GM12878 (cell line): ENCODE measurements at regions not wholly inside any gene's neighbourhood (a gene's known extent, or its start where the extent isn't known, plus 50 kb on each side); places are given as distances from the start of the nearest gene placed in this dataset.

ENCODE experiments used
- ATAC-seq: fragments of 200-7000 bp; cut with Tn5 transposase; 3 replicates; pipeline ENCODE4 v1.9.1; 2020; ENCODE audit warnings: mild to moderate bottlenecking, moderate library complexity
- BruUV-seq: library from RNA; stranded (reverse); fragments of 400-500 nt; replicated peaks from 2 replicates; lab custom pipeline; 2021; lab: Mats Ljungman, UMichigan
- CTCF ChIA-PET: fragments of 300-600 bp; sonication (Branson Sonifier 250); formaldehyde crosslinking; extraction: SDS; loops from one replicate; lab custom pipeline; 2021; ENCODE audit warnings: inconsistent platforms; lab: Yijun Ruan, JAX
- POLR2A ChIA-PET: fragments of 350-600 bp; formaldehyde crosslinking; extraction: SDS; loops from one replicate; lab custom pipeline; 2021; ENCODE audit warnings: inconsistent platforms; lab: Charles Lee
- RAD21 ChIA-PET: fragments of 300-600 bp; sonication (Branson Sonifier 250); formaldehyde crosslinking; loops from one replicate; lab custom pipeline; 2023; ENCODE audit warnings: antibody characterized with exemption; ENCODE audit not compliant: unreplicated experiment; lab: Charles Lee
- SMC1A ChIA-PET: fragments of 300-600 bp; sonication (Branson Sonifier 250); formaldehyde crosslinking; loops from one replicate; lab custom pipeline; 2023; ENCODE audit not compliant: unreplicated experiment, uncharacterized antibody; lab: Charles Lee
- DNase-seq: peaks from one replicate; pipeline ENCODE4 v3.0.0-alpha.2; 2011; ENCODE audit warnings: low read depth, low spot score
- FAIRE-seq: peaks from 3 replicates; lab custom pipeline; 2011; peaks lifted over from hg19 to GRCh38; lab: Jason Lieb, UNC
- H2AFZ ChIP-seq: 2 replicates; pipeline ENCODE4 v1.6.0; 2011; ENCODE audit warnings: low read depth, low read length, control low read depth; ENCODE audit not compliant: control insufficient read depth
- H3K27ac ChIP-seq: 2 replicates; pipeline ENCODE4 v1.5.1; 2011; ENCODE audit warnings: control low read depth; ENCODE audit not compliant: control insufficient read depth, insufficient read depth
- H3K27me3 ChIP-seq, 2 experiments: replicated peaks in 1 of 2; 2 replicates each; pipeline versions ENCODE4 v1.6.0 to v1.6.1; 2011; ENCODE audit warnings: low read length in 1 of 2; ENCODE audit not compliant: control insufficient read depth in 2 of 2, insufficient read depth in 2 of 2
- H3K36me3 ChIP-seq, 2 experiments: 2 replicates each; pipeline ENCODE4 v1.5.1; 2011; ENCODE audit warnings: low read length in 1 of 2; ENCODE audit not compliant: control insufficient read depth in 2 of 2, insufficient read depth in 2 of 2
- H3K4me1 ChIP-seq: 2 replicates; pipeline ENCODE4 v1.6.1; 2011; ENCODE audit warnings: mild to moderate bottlenecking, low read length, moderate library complexity, mixed read lengths; ENCODE audit not compliant: control insufficient read depth, insufficient read depth
- H3K4me2 ChIP-seq: 2 replicates; pipeline ENCODE4 v1.6.0; 2011; ENCODE audit warnings: control low read depth; ENCODE audit not compliant: control insufficient read depth, insufficient read depth
- H3K4me3 ChIP-seq: fragments of 200-600 bp; sonication (generic); 2 replicates; pipeline ENCODE4 v1.5.1; 2016
- H3K79me2 ChIP-seq: 2 replicates; pipeline ENCODE4 v1.6.0; 2011; ENCODE audit warnings: low read length; ENCODE audit not compliant: control insufficient read depth, insufficient read depth
- H3K9ac ChIP-seq: 2 replicates; pipeline ENCODE4 v1.8.0; 2011; ENCODE audit warnings: low read length, control low read depth, mixed read lengths; ENCODE audit not compliant: control insufficient read depth, insufficient read depth
- H3K9me3 ChIP-seq: replicated peaks from 3 replicates; pipeline ENCODE4 v1.5.1; 2011; ENCODE audit warnings: mild to moderate bottlenecking, low read length; ENCODE audit not compliant: control insufficient read depth, insufficient read depth
- H4K20me1 ChIP-seq: 2 replicates; pipeline ENCODE4 v1.6.0; 2011; ENCODE audit not compliant: control insufficient read depth, insufficient read depth
- CBX3 ChIP-seq: fragments of 200-600 bp; sonication (generic); IDR thresholded peaks from 2 replicates; pipeline ENCODE4 v1.6.1; 2016; ENCODE audit warnings: low read depth, borderline replicate concordance
- CHD4 ChIP-seq: fragments of 200-600 bp; sonication (generic); IDR thresholded peaks from 2 replicates; pipeline ENCODE4 v1.6.1; 2016; ENCODE audit warnings: mild to moderate bottlenecking
- CREM ChIP-seq: IDR thresholded peaks from 2 replicates; pipeline ENCODE4 v1.6.1; 2014; ENCODE audit warnings: antibody characterized with exemption, low read depth
- ETV6 ChIP-seq, 2 experiments: fragments of 450-650 bp in 1 of 2; IDR thresholded peaks in 1 of 2; conservative IDR thresholded peaks in 1 of 2; 2 replicates each; pipeline ENCODE4 v1.6.1; 2014; ENCODE audit warnings: antibody characterized with exemption in 1 of 2, borderline replicate concordance in 1 of 2, low read depth in 1 of 2, mild to moderate bottlenecking in 1 of 2, moderate library complexity in 1 of 2
- KAT2A ChIP-seq: conservative IDR thresholded peaks from 2 replicates; pipeline ENCODE4 v1.6.1; 2011; ENCODE audit warnings: low read depth, low read length; ENCODE audit not compliant: control insufficient read depth
- MXI1 ChIP-seq: fragments of 150-350 bp; IDR thresholded peaks from 2 replicates; pipeline ENCODE4 v1.6.1; 2011; ENCODE audit warnings: low read depth, mild to moderate bottlenecking, inconsistent platforms, low read length, improper control_type of control experiment
- NFIC ChIP-seq: IDR thresholded peaks from 2 replicates; pipeline ENCODE4 v1.6.1; 2012; ENCODE audit warnings: low read depth, mild to moderate bottlenecking, inconsistent platforms, low read length, moderate library complexity
- PBX3 ChIP-seq: IDR thresholded peaks from 2 replicates; pipeline ENCODE4 v1.6.1; 2011; ENCODE audit warnings: mild to moderate bottlenecking, low read depth, low read length, moderate library complexity; ENCODE audit not compliant: insufficient replicate concordance
- POLR2AphosphoS2 ChIP-seq: IDR thresholded peaks from 2 replicates; pipeline ENCODE4 v1.6.1; 2011; ENCODE audit warnings: low read depth, mild to moderate bottlenecking, low read length, improper control_type of control experiment, moderate library complexity
- TCF12 ChIP-seq: IDR thresholded peaks from 2 replicates; pipeline ENCODE4 v1.6.1; 2011; ENCODE audit warnings: low read depth, mild to moderate bottlenecking, low read length
- WRNIP1 ChIP-seq: IDR thresholded peaks from 2 replicates; pipeline ENCODE4 v1.6.1; 2011; ENCODE audit warnings: low read depth, low read length, improper control_type of control experiment, borderline replicate concordance
- ZNF217 ChIP-seq: fragments of 450-650 bp; IDR thresholded peaks from 2 replicates; pipeline ENCODE4 v1.6.1; 2017; ENCODE audit warnings: antibody characterized with exemption, mild to moderate bottlenecking
- WGBS: methylation state at CpG from one replicate; pipeline ENCODE4 v1.1.6; 2016; ENCODE audit warnings: low lambda C conversion rate; ENCODE audit not compliant: insufficient replicate concordance, insufficient coverage; ENCODE audit errors: missing lambda C conversion rate; 5-methylcytosine and 5-hydroxymethylcytosine counted together
- in situ Hi-C: fragments of 300-500 bp; cut with MboI; formaldehyde crosslinking; loops from 9 replicates; pipeline ENCODE4 v1.14.3; 2018; ENCODE audit warnings: mixed read lengths
- intact Hi-C: fragments of 100-400 bp; cut with micrococcal nuclease; formaldehyde crosslinking; loops from one replicate; pipeline ENCODE4 v1.14.2; 2022; ENCODE audit not compliant: unreplicated experiment
- TF ChIP-seq, protein P1 (sequence below): fragments of 450-650 bp; IDR thresholded peaks from 2 replicates; pipeline ENCODE4 v1.6.1; 2017; ENCODE audit warnings: antibody characterized with exemption, mild to moderate bottlenecking, moderate library complexity
- TF ChIP-seq, protein P2 (sequence below): IDR thresholded peaks from 2 replicates; pipeline ENCODE4 v1.6.1; 2012; ENCODE audit warnings: low read depth, low read length, improper control_type of control experiment
- TF ChIP-seq, protein P3 (sequence below): fragments of 450-650 bp; IDR thresholded peaks from 2 replicates; pipeline ENCODE4 v1.6.1; 2017; ENCODE audit warnings: mild to moderate bottlenecking, moderate library complexity

- TF ChIP-seq, protein P1, sequence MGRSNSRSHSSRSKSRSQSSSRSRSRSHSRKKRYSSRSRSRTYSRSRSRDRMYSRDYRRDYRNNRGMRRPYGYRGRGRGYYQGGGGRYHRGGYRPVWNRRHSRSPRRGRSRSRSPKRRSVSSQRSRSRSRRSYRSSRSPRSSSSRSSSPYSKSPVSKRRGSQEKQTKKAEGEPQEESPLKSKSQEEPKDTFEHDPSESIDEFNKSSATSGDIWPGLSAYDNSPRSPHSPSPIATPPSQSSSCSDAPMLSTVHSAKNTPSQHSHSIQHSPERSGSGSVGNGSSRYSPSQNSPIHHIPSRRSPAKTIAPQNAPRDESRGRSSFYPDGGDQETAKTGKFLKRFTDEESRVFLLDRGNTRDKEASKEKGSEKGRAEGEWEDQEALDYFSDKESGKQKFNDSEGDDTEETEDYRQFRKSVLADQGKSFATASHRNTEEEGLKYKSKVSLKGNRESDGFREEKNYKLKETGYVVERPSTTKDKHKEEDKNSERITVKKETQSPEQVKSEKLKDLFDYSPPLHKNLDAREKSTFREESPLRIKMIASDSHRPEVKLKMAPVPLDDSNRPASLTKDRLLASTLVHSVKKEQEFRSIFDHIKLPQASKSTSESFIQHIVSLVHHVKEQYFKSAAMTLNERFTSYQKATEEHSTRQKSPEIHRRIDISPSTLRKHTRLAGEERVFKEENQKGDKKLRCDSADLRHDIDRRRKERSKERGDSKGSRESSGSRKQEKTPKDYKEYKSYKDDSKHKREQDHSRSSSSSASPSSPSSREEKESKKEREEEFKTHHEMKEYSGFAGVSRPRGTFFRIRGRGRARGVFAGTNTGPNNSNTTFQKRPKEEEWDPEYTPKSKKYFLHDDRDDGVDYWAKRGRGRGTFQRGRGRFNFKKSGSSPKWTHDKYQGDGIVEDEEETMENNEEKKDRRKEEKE = no peak
- no peak for TF ChIP-seq POLR2AphosphoS2
- no peak for TF ChIP-seq MXI1
- TF ChIP-seq WRNIP1 = no peak
- TF ChIP-seq KAT2A = no peak
- TF ChIP-seq ZNF217 = no peak
- TF ChIP-seq, protein P2, sequence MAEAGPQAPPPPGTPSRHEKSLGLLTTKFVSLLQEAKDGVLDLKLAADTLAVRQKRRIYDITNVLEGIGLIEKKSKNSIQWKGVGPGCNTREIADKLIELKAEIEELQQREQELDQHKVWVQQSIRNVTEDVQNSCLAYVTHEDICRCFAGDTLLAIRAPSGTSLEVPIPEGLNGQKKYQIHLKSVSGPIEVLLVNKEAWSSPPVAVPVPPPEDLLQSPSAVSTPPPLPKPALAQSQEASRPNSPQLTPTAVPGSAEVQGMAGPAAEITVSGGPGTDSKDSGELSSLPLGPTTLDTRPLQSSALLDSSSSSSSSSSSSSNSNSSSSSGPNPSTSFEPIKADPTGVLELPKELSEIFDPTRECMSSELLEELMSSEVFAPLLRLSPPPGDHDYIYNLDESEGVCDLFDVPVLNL = no peak
- TF ChIP-seq ETV6 (conservative IDR thresholded peaks at IDR 0.05 in 1 of 2, IDR thresholded peaks at IDR 0.05 in 1 of 2; ENCODE audit: borderline replicate concordance in 1 of 2, low read depth in 1 of 2) = no peak
- no peak for TF ChIP-seq TCF12
- TF ChIP-seq, all 136 proteins: peak for 0
Observed at GRCh38 chr3:72352176-72352575, 496.1 kb downstream of the SHQ1 start (continued).

GRCh38 chr3:72351536-72351935 is 496.7 kb downstream of the SHQ1 start:
- Histone ChIP-seq H3K4me1 (peaks cover 11% of the 10 kb centered on the region), H3K4me3 (no peak overlapping the region), H3K4me2 (no peak overlapping the region), H4K20me1 (no peaks in the 10 kb centered on the region), H3K27ac (no peak overlapping the region), H3K27me3 (no peaks in the 10 kb centered on the region), H2AFZ (no peak overlapping the region), H3K79me2 (no peaks in the 10 kb centered on the region), H3K9me3 (peaks cover 4% of the 10 kb centered on the region; the same call in 1 of the 3 replicates), H3K9ac (no peak overlapping the region), H3K36me3 (no peaks in the 10 kb centered on the region)
- SMC1A ChIA-PET = no interaction called here
- CTCF ChIA-PET = no interaction called here
- ATAC-seq = no peak
- no peak for FAIRE-seq
- no peak for DNase-seq
- POLR2A ChIA-PET = no interaction called here
- 76% methylated on average over 9 of the region's 9 CpGs for WGBS
- in situ Hi-C loops (no loop called here), intact Hi-C loops (no loop called here)
- no TSS peak for BruUV-seq
- RAD21 ChIA-PET = no interaction called here
- no peak for TF ChIP-seq CREM
- no peak for TF ChIP-seq NFIC
- TF ChIP-seq CHD4 = no peak
- no peak for TF ChIP-seq PBX3
- no peak for TF ChIP-seq CBX3
- TF ChIP-seq, protein P3, sequence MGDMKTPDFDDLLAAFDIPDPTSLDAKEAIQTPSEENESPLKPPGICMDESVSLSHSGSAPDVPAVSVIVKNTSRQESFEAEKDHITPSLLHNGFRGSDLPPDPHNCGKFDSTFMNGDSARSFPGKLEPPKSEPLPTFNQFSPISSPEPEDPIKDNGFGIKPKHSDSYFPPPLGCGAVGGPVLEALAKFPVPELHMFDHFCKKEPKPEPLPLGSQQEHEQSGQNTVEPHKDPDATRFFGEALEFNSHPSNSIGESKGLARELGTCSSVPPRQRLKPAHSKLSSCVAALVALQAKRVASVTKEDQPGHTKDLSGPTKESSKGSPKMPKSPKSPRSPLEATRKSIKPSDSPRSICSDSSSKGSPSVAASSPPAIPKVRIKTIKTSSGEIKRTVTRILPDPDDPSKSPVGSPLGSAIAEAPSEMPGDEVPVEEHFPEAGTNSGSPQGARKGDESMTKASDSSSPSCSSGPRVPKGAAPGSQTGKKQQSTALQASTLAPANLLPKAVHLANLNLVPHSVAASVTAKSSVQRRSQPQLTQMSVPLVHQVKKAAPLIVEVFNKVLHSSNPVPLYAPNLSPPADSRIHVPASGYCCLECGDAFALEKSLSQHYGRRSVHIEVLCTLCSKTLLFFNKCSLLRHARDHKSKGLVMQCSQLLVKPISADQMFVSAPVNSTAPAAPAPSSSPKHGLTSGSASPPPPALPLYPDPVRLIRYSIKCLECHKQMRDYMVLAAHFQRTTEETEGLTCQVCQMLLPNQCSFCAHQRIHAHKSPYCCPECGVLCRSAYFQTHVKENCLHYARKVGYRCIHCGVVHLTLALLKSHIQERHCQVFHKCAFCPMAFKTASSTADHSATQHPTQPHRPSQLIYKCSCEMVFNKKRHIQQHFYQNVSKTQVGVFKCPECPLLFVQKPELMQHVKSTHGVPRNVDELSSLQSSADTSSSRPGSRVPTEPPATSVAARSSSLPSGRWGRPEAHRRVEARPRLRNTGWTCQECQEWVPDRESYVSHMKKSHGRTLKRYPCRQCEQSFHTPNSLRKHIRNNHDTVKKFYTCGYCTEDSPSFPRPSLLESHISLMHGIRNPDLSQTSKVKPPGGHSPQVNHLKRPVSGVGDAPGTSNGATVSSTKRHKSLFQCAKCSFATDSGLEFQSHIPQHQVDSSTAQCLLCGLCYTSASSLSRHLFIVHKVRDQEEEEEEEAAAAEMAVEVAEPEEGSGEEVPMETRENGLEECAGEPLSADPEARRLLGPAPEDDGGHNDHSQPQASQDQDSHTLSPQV = no peak
